Peyer's patch (tissue), 4 donors: ENCODE measurements at regions not wholly inside any gene's neighbourhood (a gene's known extent, or its start where the extent isn't known, plus 50 kb on each side); places are given as distances from the start of the nearest gene placed in this dataset.

Experiments
- POLR2A ChIP-seq, 2 donors: fragments of 450-650 bp; IDR thresholded peaks; one replicate each; pipeline ENCODE4 v1.5.1; 2017; ENCODE audit warnings: antibody characterized with exemption in 2 of 2, mild to moderate bottlenecking in 2 of 2, moderate library complexity in 2 of 2
- TF ChIP-seq, protein P1 (sequence below), 6 experiments: fragments of 450-650 bp in 4 of 6; fragments of 200-600 bp in 2 of 6; sonication (generic) in 1 of 6; IDR thresholded peaks; one replicate each; pipeline ENCODE4 v1.5.1; 2017 to 2019; ENCODE audit warnings: antibody characterized with exemption in 6 of 6, mild to moderate bottlenecking in 3 of 6, moderate library complexity in 1 of 6

GRCh38 chr2:219901155-219901554 is 273.7 kb downstream of the SLC4A3 start:
- TF ChIP-seq POLR2A (IDR thresholded peaks at IDR 0.05), result no peak
- TF ChIP-seq, protein P1, sequence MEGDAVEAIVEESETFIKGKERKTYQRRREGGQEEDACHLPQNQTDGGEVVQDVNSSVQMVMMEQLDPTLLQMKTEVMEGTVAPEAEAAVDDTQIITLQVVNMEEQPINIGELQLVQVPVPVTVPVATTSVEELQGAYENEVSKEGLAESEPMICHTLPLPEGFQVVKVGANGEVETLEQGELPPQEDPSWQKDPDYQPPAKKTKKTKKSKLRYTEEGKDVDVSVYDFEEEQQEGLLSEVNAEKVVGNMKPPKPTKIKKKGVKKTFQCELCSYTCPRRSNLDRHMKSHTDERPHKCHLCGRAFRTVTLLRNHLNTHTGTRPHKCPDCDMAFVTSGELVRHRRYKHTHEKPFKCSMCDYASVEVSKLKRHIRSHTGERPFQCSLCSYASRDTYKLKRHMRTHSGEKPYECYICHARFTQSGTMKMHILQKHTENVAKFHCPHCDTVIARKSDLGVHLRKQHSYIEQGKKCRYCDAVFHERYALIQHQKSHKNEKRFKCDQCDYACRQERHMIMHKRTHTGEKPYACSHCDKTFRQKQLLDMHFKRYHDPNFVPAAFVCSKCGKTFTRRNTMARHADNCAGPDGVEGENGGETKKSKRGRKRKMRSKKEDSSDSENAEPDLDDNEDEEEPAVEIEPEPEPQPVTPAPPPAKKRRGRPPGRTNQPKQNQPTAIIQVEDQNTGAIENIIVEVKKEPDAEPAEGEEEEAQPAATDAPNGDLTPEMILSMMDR (IDR thresholded peaks at IDR 0.05), result no peak
